ENCODE measurements at regions not wholly inside any gene's neighbourhood (a gene's known extent, or its start where the extent isn't known, plus 50 kb on each side); places are given as distances from the start of the nearest gene placed in this dataset.
A peak's percentile ranks its signal among the peaks of the same experiment; 100 is the strongest.
"Not testable (repeated sequence)": the region's sequence is repeated elsewhere in the genome, so short reads cannot be mapped to it uniquely, and the experiment has no call there.

DNA sequence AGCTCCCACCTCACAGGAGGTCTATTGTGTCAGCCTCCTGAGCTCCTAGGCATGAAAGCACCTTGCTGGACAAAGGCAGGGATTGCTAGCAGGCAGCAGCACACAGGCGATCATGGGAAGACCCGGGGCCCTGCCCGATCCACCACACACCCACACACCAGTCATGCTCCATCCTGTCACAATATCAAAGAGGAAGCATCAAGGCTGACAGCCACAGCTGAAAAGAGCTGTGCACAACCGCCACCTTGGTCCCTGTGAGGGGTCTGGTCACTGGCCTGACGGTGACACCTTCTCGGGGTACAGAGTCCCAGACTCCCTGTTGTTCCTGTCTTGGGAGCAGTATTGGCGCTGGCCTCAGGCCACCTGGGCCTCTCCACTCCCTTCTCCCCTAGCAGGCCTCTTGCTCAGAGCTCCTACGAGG, 89.7 kb upstream of the RET start:
- DNase-seq (ENCODE audit: low spot score): no peak

- peak; percentile 41 for DNase-seq (ENCODE audit: low spot score)
Measured at GRCh38 chr10:42987575-42987974, 89.3 kb upstream of the RET start.

GRCh38 chr10:42988069-42988468, 88.8 kb upstream of the RET start:
- no peak for DNase-seq (ENCODE audit: low spot score)

DNA sequence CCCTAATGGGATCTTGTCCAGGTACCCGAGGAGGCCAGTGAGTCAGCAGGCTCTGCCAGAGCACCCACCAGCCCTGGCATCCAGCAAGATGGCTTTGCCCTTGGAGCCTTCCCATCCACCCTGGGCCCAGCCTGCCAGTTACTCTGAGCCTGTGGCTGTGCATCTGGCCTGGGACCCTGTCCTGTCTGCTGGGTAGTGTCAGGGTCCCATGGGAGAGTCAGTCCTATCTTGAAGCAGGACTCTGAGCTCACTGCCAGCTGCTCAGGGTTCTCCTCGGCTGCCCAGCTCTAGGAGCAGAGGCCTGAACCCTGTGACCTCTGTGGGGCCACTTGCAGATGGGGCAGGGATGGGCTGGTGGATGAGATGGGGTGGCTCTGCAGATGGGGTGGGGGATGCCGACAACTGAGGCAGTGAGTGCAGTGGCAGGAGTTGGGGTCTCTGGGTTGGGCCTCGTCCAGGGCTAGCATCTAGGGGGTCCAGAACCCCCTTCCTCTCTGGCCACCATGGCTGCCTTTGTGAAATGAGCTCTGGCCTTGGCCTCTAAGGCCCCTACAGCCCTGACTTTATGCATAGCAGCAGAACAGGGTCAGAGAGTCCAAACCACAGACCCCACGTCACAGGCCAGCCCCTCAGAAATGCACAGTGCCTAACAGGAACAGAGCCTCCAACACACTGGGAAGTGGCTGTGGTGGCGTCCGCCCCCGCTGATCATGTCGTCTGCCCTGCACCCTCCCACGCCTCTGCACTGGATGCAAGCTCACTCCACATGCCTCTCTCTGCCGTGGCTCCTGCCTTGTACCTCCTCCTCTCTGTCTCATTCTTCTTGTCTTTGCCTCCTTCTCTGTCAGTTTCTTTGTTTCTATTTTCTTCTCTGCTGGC, 88.1 kb upstream of the RET start:
- DNase-seq (ENCODE audit: low spot score): no peak

DNA sequence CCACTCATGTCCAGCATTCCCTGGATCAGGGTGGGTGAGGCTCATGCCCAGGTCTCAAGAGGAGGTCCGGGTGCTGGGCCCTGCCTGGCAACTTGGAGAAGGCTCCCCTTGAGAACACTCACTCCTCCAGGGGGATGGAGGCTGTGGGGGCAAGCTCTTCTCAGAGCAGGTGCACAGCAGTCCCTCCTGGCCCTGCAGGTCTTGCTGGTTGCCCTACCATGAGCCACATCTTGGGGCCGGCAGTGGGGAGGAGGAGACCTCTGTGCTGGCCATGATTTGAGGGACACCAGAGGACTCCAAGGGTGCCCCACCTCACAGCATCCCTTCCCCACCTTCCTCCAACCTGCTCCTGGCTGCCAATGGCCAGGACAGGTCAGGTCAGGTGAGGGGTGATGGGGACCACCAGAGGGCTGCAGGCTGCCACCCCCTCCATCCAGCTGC, 87.4 kb upstream of the RET start:
- DNase-seq (ENCODE audit: low spot score): no peak

- no peak for DNase-seq (ENCODE audit: low spot score)
Measured at GRCh38 chr10:42990016-42990720, 86.7 kb upstream of the RET start.

DNA sequence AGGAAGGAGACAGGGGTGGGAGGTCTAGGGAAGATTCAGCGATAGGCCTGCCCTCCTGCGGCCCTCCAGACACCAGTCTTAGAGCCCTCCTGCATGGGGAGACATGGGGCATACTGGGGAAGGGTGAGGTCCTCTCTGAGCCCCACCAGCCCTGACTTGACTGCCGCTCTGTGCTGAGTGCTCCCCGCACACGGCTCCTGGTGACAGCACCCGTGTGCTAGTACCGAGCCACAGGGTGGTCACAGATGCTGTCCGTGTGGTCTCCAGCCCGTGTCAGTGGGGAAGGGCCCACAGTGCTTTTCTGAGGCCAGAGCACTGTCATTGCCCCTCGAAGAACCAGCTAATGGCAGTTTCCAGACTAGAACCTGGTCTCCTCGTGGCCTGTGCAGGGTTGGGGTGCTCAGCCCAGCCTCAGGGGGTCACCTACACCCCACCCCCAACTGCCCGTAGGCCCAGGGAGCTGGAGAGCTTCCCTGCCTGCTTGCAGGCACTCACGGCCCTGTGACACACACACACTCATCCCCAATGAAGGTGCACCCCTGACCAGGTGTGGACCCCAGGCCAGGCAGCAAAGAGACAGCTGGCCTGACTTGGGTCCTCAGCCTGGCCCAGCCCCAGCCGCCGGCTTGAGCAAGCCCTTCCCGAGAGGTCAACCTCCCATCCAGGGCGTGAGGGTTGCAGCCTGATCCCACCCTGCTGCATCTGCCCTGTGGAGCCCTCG, 86.0 kb upstream of the RET start:
- DNase-seq (ENCODE audit: low spot score): peak; percentile 38

- DNase-seq (ENCODE audit: low spot score): no peak
Measured at GRCh38 chr10:42991442-42992098, 85.3 kb upstream of the RET start.

DNA sequence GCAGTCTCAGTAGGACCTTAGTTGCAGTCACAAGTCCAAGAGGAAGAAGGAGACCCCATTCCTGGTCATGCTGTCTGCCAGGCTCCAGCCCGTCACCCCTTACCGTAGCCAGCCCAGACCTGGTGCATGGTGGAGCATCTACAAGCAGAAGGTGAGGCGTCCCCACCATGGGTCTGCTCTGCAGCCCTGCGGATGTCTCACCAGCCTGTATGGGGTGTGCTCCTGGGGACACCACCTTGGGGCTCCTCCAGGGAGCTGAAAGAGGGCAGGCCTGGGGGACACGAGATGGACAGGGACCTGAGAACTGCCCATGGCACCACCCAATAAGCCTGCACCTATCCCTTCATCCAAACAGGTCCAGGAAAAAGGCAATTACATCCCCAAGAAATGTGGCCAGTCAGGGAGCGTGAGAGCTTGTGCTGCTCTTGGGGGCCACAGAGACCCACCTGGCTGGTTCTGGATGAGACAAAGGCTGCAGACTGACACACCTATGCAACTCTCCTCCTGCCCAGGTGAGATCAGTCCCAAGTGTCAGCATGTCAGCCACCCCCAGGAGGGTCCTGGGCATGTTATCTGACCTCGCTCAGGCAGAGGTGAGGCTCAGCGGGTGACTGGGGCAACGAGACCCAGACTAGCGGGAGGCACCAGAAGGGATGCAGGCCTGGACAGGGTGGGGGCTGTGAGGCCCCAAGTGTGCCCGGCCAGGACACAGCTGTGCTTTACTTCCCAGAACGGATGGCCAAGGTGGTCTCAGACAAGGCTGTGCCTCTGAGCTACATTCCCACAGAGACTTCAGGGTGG, 84.5 kb upstream of the RET start:
- no peak for DNase-seq (ENCODE audit: low spot score)

DNA sequence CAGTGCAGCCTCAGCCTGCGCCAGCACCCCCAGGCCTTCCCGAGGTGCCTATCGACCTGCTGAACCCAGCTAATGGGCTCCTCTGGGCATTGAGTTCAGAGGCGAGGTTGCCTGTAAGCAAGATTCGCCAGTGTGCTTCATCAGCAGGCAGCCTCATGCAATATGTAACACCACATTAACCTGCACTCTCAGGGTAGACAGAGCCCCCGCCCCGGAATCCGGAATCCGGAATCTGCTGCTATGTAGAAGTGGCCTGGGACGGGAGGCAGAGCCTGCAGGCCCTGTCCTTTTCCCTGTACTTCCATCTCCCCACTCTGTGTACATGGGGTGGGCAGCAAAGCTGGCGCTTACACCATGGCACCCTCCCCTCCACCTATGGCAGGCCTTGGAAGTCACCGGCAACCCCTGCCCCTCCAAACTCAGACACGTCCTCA, 83.9 kb upstream of the RET start:
- DNase-seq (ENCODE audit: low spot score): no peak

DNA sequence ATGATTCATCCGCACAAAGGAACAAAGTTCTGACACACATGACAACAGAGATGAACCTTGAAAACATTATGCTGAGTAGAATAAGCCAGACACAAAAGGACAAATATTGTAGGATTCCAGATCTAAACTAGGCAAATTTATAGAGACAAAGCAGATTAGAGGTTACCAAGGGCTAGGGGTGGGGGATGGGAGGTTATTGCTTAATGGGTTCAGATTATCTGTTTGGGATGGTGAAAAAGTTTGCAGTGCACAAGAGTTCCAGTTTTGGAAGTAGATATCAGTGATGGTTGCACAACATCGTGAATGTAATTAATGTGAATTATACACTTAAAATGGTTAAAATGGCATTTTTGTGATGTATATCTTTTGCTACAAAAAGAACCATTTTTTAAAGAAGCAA, 82.0 kb upstream of the RET start:
- not testable (repeated sequence) for DNase-seq (ENCODE audit: low spot score)

DNA sequence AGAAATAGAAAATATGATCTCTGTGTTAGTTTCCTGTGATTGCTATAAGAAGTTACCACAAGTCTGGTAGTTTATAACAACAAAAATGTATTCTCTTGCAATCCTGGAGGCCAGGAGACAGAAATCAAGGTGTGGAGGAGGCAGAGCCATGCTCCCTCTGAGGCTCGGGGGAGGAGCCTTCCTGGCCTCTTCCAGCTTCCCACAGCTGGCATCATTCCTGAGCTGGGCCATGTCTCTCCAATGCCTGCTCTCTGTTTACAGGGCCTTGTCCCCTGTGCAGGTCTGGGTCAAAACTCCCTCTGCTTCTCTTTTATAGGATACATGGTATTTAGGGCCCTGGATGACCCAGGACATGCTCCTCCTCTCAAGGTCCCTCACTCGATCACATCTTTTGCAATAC, 81.3 kb upstream of the RET start:
- no peak for DNase-seq (ENCODE audit: low spot score)

DNA sequence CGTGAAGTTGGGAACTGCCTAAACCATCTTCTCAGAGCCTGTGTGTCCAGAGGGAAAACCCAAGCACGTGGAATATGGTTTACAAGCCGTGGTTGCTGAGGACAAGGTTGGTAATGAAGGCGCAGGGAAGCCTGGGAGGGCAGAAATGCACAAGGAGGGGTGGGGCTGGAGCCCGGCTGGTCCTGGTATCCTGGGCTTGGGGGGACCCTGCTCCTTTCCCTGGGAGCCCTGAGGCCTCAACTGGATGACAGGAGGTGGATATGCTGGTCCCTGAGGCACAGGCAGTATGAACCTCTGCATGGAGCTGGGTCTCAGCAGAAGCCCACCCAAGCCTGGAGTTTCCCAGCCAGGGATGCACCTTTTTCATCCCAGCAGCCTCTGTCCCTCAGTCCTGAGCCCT, 80.3 kb upstream of the RET start:
- DNase-seq (ENCODE audit: low spot score): no peak

DNA sequence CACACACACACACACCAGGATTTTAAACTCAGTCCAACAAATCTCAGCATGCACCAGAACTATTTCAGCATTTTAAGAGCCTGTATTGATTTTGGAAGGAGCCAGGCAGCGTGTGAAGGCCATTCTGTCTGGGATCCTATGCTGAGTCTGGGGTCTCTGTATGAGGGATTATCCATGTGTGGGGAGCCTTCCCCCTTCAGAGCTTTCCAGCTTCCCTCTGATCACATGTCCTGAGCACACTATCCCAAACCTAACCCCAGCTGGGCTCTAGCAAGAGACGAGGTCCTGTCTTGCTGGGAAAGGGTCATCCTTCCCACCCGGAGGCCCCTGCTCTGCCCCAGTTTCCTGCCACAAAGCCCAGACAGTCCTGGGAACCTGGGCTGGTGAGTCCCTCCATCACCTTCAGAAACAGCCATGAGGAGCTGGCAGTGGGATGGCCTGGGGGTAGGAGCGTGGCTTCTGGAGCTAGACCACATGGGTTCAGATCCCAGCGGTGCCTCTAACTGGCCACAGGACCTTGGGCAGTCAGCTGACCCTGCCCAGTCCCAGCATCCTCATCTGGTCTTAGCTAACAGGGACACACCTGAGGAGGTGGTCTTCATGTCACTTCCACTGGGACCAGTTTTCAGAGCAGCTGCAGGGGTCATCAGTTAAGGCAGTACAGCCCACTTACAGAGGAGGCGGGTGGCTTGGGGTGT, 79.6 kb upstream of the RET start:
- no peak for DNase-seq (ENCODE audit: low spot score)

GRCh38 chr10:42997849-42998165, 79.1 kb upstream of the RET start:
- no peak for DNase-seq (ENCODE audit: low spot score)

DNA sequence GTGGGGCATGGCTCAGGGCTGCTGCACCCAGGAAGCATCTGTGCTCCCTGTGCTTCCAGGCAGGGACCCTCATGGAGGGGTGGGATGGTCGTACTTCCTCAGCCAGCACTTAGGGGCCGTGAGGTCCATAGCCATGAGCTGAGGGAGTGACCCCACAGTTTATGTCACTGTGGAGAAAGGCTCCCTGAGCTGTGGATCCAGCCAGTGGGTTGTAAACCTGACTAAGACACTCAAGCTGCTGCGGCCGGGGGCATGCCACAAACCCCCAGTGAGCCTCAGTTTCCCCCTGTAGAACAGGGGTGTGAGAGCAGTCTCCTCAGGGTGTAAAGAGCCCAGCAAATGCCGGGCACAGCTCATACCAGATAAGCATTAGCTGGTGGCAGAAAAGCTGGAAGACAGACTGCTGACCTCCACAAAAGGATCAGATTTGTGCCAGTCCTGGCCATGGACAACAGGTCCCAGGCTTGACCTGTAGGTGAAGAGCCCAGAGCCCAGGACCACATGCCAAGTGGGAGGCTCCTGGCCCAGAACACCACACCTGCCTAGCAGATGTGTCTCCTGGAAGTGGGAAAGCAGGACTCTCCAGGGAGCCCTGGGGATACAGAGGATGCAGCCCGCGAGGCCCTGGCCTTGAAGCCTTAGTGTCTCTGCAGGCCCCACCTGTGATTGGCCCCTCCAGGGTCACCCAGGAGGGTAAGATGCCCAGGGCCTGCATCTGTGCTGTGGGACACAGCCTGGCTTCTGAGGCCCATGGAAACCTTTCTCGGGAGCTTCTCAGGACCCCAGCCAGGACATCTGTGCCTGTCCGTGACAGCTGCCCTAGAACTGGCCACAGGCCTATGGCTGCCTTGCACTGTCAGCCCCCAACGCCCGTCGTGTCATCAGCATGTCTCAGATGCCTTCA, 78.1 kb upstream of the RET start:
- no peak for DNase-seq (ENCODE audit: low spot score)

DNA sequence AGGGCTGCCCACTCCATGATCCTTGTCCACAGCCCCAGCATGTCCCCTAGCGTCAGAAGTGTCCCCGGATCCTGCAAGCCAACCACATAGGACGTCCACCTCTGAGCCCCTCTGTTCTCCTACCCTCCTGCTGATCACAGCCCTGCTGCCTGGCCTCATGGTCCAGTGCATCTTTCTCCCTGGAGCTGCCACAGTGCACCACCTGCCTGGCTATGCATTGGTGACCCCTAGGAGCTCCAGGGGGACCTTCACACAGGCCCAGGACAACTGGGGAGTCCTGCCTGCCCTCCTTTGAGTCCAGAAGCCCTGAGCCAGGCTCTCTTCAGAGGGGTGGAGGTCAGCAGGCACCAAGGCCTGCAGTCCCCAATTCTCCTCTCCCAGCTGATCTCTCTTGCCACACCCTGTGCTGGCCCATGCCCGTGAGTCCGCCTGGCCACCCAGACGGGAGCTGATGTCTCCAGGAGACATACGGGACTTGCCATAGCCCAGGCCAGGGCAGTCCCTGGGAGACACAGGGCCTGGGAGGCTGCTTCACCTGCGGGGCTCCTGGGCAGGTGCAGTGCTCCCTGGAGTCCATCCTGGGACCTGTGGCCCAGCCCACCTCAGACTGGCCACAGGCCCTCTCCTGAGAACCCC, 77.4 kb upstream of the RET start:
- no peak for DNase-seq (ENCODE audit: low spot score)

DNA sequence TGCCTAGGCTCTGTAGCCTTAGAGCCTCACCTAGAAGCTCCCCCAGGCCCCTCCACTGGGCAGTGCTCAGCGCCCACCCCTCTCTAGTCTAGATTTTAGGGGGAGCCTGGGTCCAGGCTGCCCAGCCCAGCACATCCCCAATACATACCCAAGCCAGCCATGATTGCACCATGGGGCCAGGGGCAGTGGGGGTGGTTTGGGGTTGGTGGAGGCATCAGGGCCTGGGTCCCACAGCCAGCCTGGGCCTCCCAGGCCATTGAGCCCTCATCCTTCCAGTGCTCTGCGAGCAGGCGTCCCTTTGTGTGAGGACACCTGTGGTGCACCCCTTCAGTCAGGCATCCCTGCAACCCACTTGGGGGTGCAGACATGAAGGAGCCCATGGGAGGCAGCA, 76.9 kb upstream of the RET start:
- DNase-seq (ENCODE audit: low spot score): no peak

DNA sequence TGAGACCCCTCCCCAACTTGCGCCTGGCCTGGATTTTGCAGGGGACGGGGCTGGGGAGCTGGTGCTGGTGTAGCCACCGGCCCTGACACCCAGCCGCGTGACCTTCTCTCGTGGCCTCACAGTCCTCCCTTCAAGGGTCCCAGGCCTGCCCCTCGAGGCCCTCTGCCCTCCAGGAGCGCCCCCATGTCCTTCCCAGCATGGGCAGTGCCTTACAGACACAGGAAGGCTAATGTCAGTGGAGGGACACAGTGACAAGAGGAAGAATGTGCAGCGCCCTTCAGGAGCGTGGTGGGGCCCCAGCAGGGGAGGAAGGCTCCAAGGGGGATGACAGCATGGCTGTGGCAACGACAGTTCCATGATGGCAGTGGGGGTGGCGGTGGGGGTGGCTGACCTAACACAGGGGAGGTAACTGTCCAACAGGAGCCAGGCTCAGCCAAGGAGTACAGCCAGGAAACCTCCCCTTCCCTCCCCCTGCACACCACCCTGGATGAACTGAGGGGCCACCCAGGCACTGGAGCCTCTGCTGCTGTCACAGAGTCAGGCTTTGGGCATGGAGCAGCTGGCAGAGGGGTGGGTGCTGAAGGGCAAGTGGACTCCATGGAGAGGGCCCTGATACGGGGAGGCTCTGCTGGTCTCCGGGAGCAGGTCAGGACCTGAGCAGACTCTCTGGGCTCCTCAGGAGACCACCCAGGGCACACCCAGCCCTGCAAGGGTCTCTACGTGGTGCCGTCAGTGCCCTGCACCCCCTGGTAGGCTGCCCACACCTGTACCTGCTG, 76.0 kb upstream of the RET start:
- DNase-seq (ENCODE audit: low spot score): no peak
